H1 (cell line): ENCODE measurements at regions not wholly inside any gene's neighbourhood (a gene's known extent, or its start where the extent isn't known, plus 50 kb on each side); places are given as distances from the start of the nearest gene placed in this dataset.
"Not testable (repeated sequence)": the region's sequence is repeated elsewhere in the genome, so short reads cannot be mapped to it uniquely, and the experiment has no call there.

Source experiments
- CTCF ChIA-PET: fragments of 300-600 bp; sonication (Branson Sonifier 250); formaldehyde crosslinking; loops from one replicate; lab custom pipeline; 2021; ENCODE audit not compliant: partially characterized antibody; lab: Charles Lee
- POLR2A ChIA-PET: fragments of 300-600 bp; sonication (Branson Sonifier 250); formaldehyde crosslinking; loops from one replicate; lab custom pipeline; 2021; ENCODE audit warnings: inconsistent platforms; ENCODE audit not compliant: partially characterized antibody; lab: Charles Lee
- DNase-seq, 2 experiments: peaks; one replicate each; pipeline versions ENCODE4 v3.0.0 to v3.0.0-alpha.2; 2010 to 2022; ENCODE audit warnings: low spot score in 2 of 2, low read depth in 1 of 2, mixed read lengths in 1 of 2
- FAIRE-seq: peaks from 2 replicates; lab custom pipeline; 2011; peaks lifted over from hg19 to GRCh38; lab: Jason Lieb, UNC
- H2AFZ ChIP-seq: 2 replicates; pipeline ENCODE4 v1.8.1; 2012; ENCODE audit warnings: low read length, inconsistent platforms
- H2AK5ac ChIP-seq: 2 replicates; pipeline ENCODE4 v1.6.1; 2013; ENCODE audit warnings: low read depth, low read length
- H2BK120ac ChIP-seq: replicated peaks from 2 replicates; pipeline ENCODE3; 2013; ENCODE audit warnings: low read depth, low read length, inconsistent platforms
- H2BK12ac ChIP-seq: 2 replicates; pipeline ENCODE4 v1.6.1; 2013; ENCODE audit warnings: low read depth, low read length
- H2BK15ac ChIP-seq: 2 replicates; pipeline ENCODE4 v1.6.1; 2013; ENCODE audit warnings: low read length
- H2BK20ac ChIP-seq: 2 replicates; pipeline ENCODE4 v1.6.1; 2013; ENCODE audit warnings: low read length
- H2BK5ac ChIP-seq: 2 replicates; pipeline ENCODE4 v1.6.1; 2013; ENCODE audit warnings: low read depth, low read length
- H3K14ac ChIP-seq: 2 replicates; pipeline ENCODE4 v1.6.1; 2013; ENCODE audit warnings: inconsistent platforms; ENCODE audit not compliant: insufficient read length
- H3K18ac ChIP-seq: 2 replicates; pipeline ENCODE4 v1.6.1; 2013; ENCODE audit warnings: low read length; ENCODE audit errors: extremely low read depth
- H3K23ac ChIP-seq: 2 replicates; pipeline ENCODE4 v1.6.1; 2013; ENCODE audit warnings: inconsistent platforms; ENCODE audit not compliant: insufficient read length
- H3K23me2 ChIP-seq: 2 replicates; pipeline ENCODE4 v1.6.1; 2013; ENCODE audit warnings: low read depth, low read length
- H3K27ac ChIP-seq: 2 replicates; pipeline ENCODE4 v1.6.1; 2011; ENCODE audit warnings: low read depth, low read length, inconsistent platforms
- H3K27me3 ChIP-seq, 4 experiments: replicated peaks in 1 of 4; 1 replicate in 1 of 4; 2 replicates in 3 of 4; pipeline versions ENCODE4 v1.6.1 to v1.8.1; 2011 to 2013; ENCODE audit warnings: low read length in 3 of 4, mild to moderate bottlenecking in 3 of 4, inconsistent platforms in 2 of 4, mixed read lengths in 2 of 4, moderate library complexity in 1 of 4; ENCODE audit not compliant: control insufficient read depth in 3 of 4, insufficient read depth in 3 of 4; ENCODE audit errors: extremely low read depth in 1 of 4
- H3K36me3 ChIP-seq, 4 experiments: 2 replicates each; pipeline versions ENCODE4 v1.6.1 to v1.8.1; 2011 to 2013; ENCODE audit warnings: mild to moderate bottlenecking in 4 of 4, low read length in 3 of 4, moderate library complexity in 2 of 4, control low read depth in 1 of 4, inconsistent platforms in 1 of 4; ENCODE audit not compliant: insufficient read depth in 4 of 4, control insufficient read depth in 2 of 4
- H3K4ac ChIP-seq: replicated peaks from 2 replicates; pipeline ENCODE3; 2013; ENCODE audit warnings: low read length, low read depth, mixed read lengths, inconsistent platforms; ENCODE audit not compliant: insufficient read length
- H3K4me1 ChIP-seq, 4 experiments: replicated peaks in 1 of 4; 1 replicate in 1 of 4; 2 replicates in 3 of 4; pipeline versions ENCODE4 v1.6.1 to v1.8.1; 2011 to 2013; ENCODE audit warnings: low read length in 3 of 4, inconsistent platforms in 2 of 4, mixed read lengths in 1 of 4; ENCODE audit not compliant: insufficient read depth in 4 of 4, control insufficient read depth in 3 of 4
- H3K4me2 ChIP-seq, 2 experiments: 2 replicates each; pipeline versions ENCODE4 v1.6.1 to v1.8.1; 2011 to 2013; ENCODE audit warnings: low read depth in 2 of 2, low read length in 2 of 2, control low read depth in 1 of 2, inconsistent platforms in 1 of 2, mild to moderate bottlenecking in 1 of 2; ENCODE audit not compliant: insufficient read depth in 1 of 2
- H3K4me3 ChIP-seq, 4 experiments: fragments of 200-600, 300-600 bp in 1 of 4; sonication (generic), shearing (Covaris generic), sonication (Bioruptor Twin) in 1 of 4; 2 replicates each; pipeline versions ENCODE4 v1.5.1 to v1.8.1; 2011 to 2016; ENCODE audit warnings: low read length in 4 of 4, low read depth in 3 of 4, control low read depth in 2 of 4, inconsistent platforms in 2 of 4, mild to moderate bottlenecking in 2 of 4, mixed read lengths in 1 of 4, moderate library complexity in 1 of 4; ENCODE audit not compliant: insufficient read depth in 2 of 4; ENCODE audit errors: extremely low read depth in 1 of 4
- H3K56ac ChIP-seq: replicated peaks from 2 replicates; pipeline ENCODE3; 2013; ENCODE audit warnings: low read depth, mild to moderate bottlenecking, mixed read lengths, low read length, inconsistent platforms; ENCODE audit not compliant: insufficient read length
- H3K79me1 ChIP-seq: 2 replicates; pipeline ENCODE4 v1.6.1; 2013; ENCODE audit warnings: low read depth, low read length, control low read depth
- H3K79me2 ChIP-seq, 2 experiments: 2 replicates each; pipeline versions ENCODE4 v1.6.1 to v1.8.1; 2012 to 2013; ENCODE audit warnings: low read length in 2 of 2, mild to moderate bottlenecking in 2 of 2, inconsistent platforms in 1 of 2; ENCODE audit not compliant: insufficient read depth in 2 of 2, control insufficient read depth in 1 of 2
- H3K9ac ChIP-seq, 4 experiments: replicated peaks in 1 of 4; 1 replicate in 1 of 4; 2 replicates in 3 of 4; pipeline versions ENCODE4 v1.6.1 to v1.8.1; 2011 to 2013; ENCODE audit warnings: low read depth in 3 of 4, low read length in 3 of 4, control low read depth in 2 of 4, mild to moderate bottlenecking in 2 of 4, moderate library complexity in 2 of 4, inconsistent platforms in 1 of 4; ENCODE audit errors: extremely low read depth in 1 of 4
- H3K9me3 ChIP-seq, 2 experiments: 2 replicates each; pipeline versions ENCODE4 v1.6.1 to v1.8.1; 2012 to 2013; ENCODE audit warnings: mild to moderate bottlenecking in 2 of 2, moderate library complexity in 2 of 2, control low read depth in 1 of 2, inconsistent platforms in 1 of 2, low read depth in 1 of 2, low read length in 1 of 2, mixed read lengths in 1 of 2; ENCODE audit not compliant: insufficient read depth in 2 of 2
- H4K20me1 ChIP-seq, 2 experiments: replicated peaks in 1 of 2; 2 replicates each; pipeline versions ENCODE3 to v1.8.1; 2011 to 2013; ENCODE audit warnings: inconsistent platforms in 2 of 2, low read length in 2 of 2, mild to moderate bottlenecking in 1 of 2; ENCODE audit not compliant: insufficient read depth in 2 of 2, control insufficient read depth in 1 of 2
- H4K5ac ChIP-seq: 2 replicates; pipeline ENCODE4 v1.6.1; 2013; ENCODE audit warnings: low read length, low read depth, mixed read lengths, inconsistent platforms; ENCODE audit not compliant: insufficient read length
- H4K8ac ChIP-seq: 2 replicates; pipeline ENCODE4 v1.8.0; 2013; ENCODE audit warnings: mild to moderate bottlenecking, moderate library complexity, low read length, inconsistent platforms; ENCODE audit not compliant: insufficient read depth; ENCODE audit errors: extremely low read depth
- H4K91ac ChIP-seq: replicated peaks from 2 replicates; pipeline ENCODE3; 2013; ENCODE audit warnings: low read length, mixed read lengths, inconsistent platforms; ENCODE audit not compliant: insufficient read length
- WGBS, 2 experiments: shearing (Covaris generic) in 1 of 2; methylation state at CpG; one replicate each; pipeline versions ENCODE4 v1.1.6 to v1.1.7; 2013 to 2015; ENCODE audit warnings: low lambda C conversion rate in 2 of 2, mixed read lengths in 2 of 2, inconsistent platforms in 1 of 2, low coverage in 1 of 2, missing lambda C conversion rate in 1 of 2; ENCODE audit not compliant: insufficient replicate concordance in 2 of 2, insufficient coverage in 1 of 2, insufficient read length in 1 of 2; ENCODE audit errors: extremely low coverage in 1 of 2, missing lambda C conversion rate in 1 of 2; 5-methylcytosine and 5-hydroxymethylcytosine counted together

GRCh38 chr4:123012416-123012815 is 90.0 kb upstream of the NUDT6 start:
- POLR2A ChIA-PET, H3K9ac ChIP-seq, H2BK20ac ChIP-seq, H2BK15ac ChIP-seq, H3K79me1 ChIP-seq, H3K23me2 ChIP-seq, H3K4ac ChIP-seq, H3K4me1 ChIP-seq, H2AFZ ChIP-seq, H2BK120ac ChIP-seq, H3K23ac ChIP-seq, H2BK12ac ChIP-seq, H4K5ac ChIP-seq, DNase-seq, FAIRE-seq, H3K18ac ChIP-seq, H3K79me2 ChIP-seq, H2BK5ac ChIP-seq, H3K56ac ChIP-seq, H3K4me3 ChIP-seq, CTCF ChIA-PET, H3K27me3 ChIP-seq, H3K14ac ChIP-seq, H4K8ac ChIP-seq, H3K27ac ChIP-seq, H3K4me2 ChIP-seq, H4K91ac ChIP-seq, H4K20me1 ChIP-seq, H2AK5ac ChIP-seq: not testable (repeated sequence)
- peaks cover 0 to 11% of the 10 kb centered on the region in 2 experiments; a peak in 2 of 4 replicates for H3K9me3 ChIP-seq
- peaks cover 0 to 16% (median 7%) of the 10 kb centered on the region in 4 experiments; a peak in 3 of 8 replicates for H3K36me3 ChIP-seq
- 98% methylated on average over 10 of the region's 12 CpGs; no CpG with 5 or more reads in 1 of the 2 experiments for WGBS, 2 experiments
